Thymus (tissue), 11 donors: ENCODE measurements at regions not wholly inside any gene's neighbourhood (a gene's known extent, or its start where the extent isn't known, plus 50 kb on each side); places are given as distances from the start of the nearest gene placed in this dataset.

Source experiments
- DNase-seq, 9 donors: peaks; one replicate each; pipeline ENCODE4 v3.0.0-alpha.2; 2013; ENCODE audit warnings: low spot score in 9 of 9, low read depth in 6 of 9, missing footprints in 1 of 9
- H3K27ac ChIP-seq, 2 donors: one replicate each; pipeline ENCODE4 v1.5.1; 2013; ENCODE audit warnings: control low read depth in 1 of 2, low read depth in 1 of 2, low read length in 1 of 2, mild to moderate bottlenecking in 1 of 2, moderate library complexity in 1 of 2
- H3K27me3 ChIP-seq, 2 donors: one replicate each; pipeline ENCODE4 v1.5.1; 2013; ENCODE audit warnings: low read length in 1 of 2; ENCODE audit not compliant: control insufficient read depth in 2 of 2, insufficient read depth in 1 of 2
- H3K36me3 ChIP-seq, 2 donors: one replicate each; pipeline ENCODE4 v1.5.1; 2013; ENCODE audit warnings: low read length in 1 of 2, mild to moderate bottlenecking in 1 of 2, moderate library complexity in 1 of 2; ENCODE audit not compliant: control insufficient read depth in 2 of 2, insufficient read depth in 2 of 2
- H3K4me1 ChIP-seq, 2 donors: one replicate each; pipeline ENCODE4 v1.5.1; 2013; ENCODE audit warnings: low read length in 2 of 2; ENCODE audit not compliant: control insufficient read depth in 2 of 2, insufficient read depth in 2 of 2
- H3K4me3 ChIP-seq, 2 donors: one replicate each; pipeline ENCODE4 v1.5.1; 2013; ENCODE audit warnings: low read length in 2 of 2, control low read depth in 1 of 2, mild to moderate bottlenecking in 1 of 2
- H3K9me3 ChIP-seq, 2 donors: one replicate each; pipeline ENCODE4 v1.5.1; 2013; ENCODE audit warnings: low read length in 1 of 2, mild to moderate bottlenecking in 1 of 2; ENCODE audit not compliant: control insufficient read depth in 2 of 2, insufficient read depth in 1 of 2
- WGBS: extraction: QIAGEN DNeasy Blood & Tissue Kit; methylation state at CpG from one replicate; pipeline ENCODE4 v1.1.7; 2013; 5-methylcytosine and 5-hydroxymethylcytosine counted together
- donor health status: healthy.

- Histone ChIP-seq H3K4me3 (no peak overlapping the region), H3K27ac (no peak overlapping the region), H3K9me3 (no peaks in the 10 kb centered on the region), H3K36me3 (no peaks in the 10 kb centered on the region), H3K4me1 (no peaks in the 10 kb centered on the region), H3K27me3 (no peaks in the 10 kb centered on the region)
- WGBS, result 99% methylated on average over 2 of the region's 2 CpGs
- DNase-seq, result no peak
Observed at GRCh38 chr4:71287305-71287704, 51.5 kb upstream of the SLC4A4 start.

- Histone ChIP-seq H3K4me3 (no peak overlapping the region), H3K9me3 (no peaks in the 10 kb centered on the region), H3K4me1 (no peaks in the 10 kb centered on the region), H3K36me3 (no peaks in the 10 kb centered on the region), H3K27ac (no peak overlapping the region), H3K27me3 (no peaks in the 10 kb centered on the region)
- DNase-seq, result no peak
Observed at GRCh38 chr4:71288875-71289274, 49.9 kb upstream of the SLC4A4 start.
